ENCODE measurements at regions not wholly inside any gene's neighbourhood (a gene's known extent, or its start where the extent isn't known, plus 50 kb on each side); places are given as distances from the start of the nearest gene placed in this dataset.

DNA sequence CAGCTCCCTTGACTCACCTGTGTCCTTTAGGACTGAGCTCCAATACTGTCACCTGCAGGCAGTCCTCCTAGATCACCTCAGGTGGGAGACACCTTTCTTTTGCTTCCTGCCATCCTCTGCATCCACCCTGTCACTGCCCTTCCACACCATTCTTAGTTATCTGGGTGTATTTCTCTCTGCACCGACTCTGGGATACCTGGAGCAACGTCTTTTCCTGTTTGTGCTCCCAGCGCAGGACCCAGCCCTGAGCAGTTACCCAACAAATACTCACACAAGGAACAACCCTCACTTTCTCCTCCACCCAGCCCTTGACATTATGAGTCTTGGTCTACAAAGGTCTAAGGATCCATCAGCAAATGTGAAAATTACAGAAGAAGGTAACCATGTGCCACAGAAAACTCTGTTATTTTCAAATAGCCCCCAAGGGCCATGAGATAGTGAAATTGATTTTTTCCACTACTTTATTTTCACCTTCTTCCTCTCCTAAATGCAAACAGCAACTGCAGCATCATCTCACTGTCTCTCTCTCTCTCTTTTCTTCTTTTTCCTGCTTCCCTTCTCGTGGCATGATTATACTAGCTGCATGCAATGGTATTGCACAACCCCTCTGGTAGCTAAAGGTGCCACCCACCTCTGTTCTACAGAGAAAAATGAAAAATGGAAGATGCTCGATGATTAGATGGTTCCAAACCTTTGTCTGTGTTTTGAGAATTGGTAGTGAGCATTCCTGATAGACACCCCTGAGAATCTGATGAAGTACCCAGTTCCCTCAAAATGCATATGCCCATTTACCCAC is 89.0 kb downstream of the MIS18A start:
- no peak overlapping the region for H2AFZ ChIP-seq (ENCODE audit: low read length)
- DNase-seq = no peak
- H3K9me2 ChIP-seq (replicated peaks; ENCODE audit: insufficient read depth, low read length) = no peaks in the 10 kb centered on the region
- H3K27me3 ChIP-seq (replicated peaks; ENCODE audit: insufficient read depth, low read length) = no peaks in the 10 kb centered on the region
- no peaks in the 10 kb centered on the region for H3K36me3 ChIP-seq (replicated peaks; ENCODE audit: insufficient read depth, low read length)
- no peak overlapping the region for H3K27ac ChIP-seq (ENCODE audit: low read length)
- no peak overlapping the region for H3K4me3 ChIP-seq (ENCODE audit: low read length)
- TF ChIP-seq, protein P1, sequence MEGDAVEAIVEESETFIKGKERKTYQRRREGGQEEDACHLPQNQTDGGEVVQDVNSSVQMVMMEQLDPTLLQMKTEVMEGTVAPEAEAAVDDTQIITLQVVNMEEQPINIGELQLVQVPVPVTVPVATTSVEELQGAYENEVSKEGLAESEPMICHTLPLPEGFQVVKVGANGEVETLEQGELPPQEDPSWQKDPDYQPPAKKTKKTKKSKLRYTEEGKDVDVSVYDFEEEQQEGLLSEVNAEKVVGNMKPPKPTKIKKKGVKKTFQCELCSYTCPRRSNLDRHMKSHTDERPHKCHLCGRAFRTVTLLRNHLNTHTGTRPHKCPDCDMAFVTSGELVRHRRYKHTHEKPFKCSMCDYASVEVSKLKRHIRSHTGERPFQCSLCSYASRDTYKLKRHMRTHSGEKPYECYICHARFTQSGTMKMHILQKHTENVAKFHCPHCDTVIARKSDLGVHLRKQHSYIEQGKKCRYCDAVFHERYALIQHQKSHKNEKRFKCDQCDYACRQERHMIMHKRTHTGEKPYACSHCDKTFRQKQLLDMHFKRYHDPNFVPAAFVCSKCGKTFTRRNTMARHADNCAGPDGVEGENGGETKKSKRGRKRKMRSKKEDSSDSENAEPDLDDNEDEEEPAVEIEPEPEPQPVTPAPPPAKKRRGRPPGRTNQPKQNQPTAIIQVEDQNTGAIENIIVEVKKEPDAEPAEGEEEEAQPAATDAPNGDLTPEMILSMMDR (IDR thresholded peaks at IDR 0.05; ENCODE audit: low read length) = no peak
- TF ChIP-seq EZH2 (optimal IDR thresholded peaks at IDR 0.05; ENCODE audit: low read depth, low read length) (no peak), EZH2phosphoT487 (IDR thresholded peaks at IDR 0.05; ENCODE audit: low read length) (no peak)
- no peak overlapping the region for H3K9ac ChIP-seq (ENCODE audit: low read length)
- peak overlapping the region; percentile 40 for H3K4me2 ChIP-seq (ENCODE audit: low read depth, low read length)
- no peaks in the 10 kb centered on the region for H3K79me2 ChIP-seq (ENCODE audit: low read length)
- no peaks in the 10 kb centered on the region for H3K9me3 ChIP-seq (replicated peaks; ENCODE audit: insufficient read depth, low read length)
- H3K4me1 ChIP-seq (ENCODE audit: low read length) = peaks cover 16% of the 10 kb centered on the region; the same call in 1 of the 2 replicates
- H3F3A ChIP-seq (ENCODE audit: insufficient read depth, low read length) = peaks cover 6% of the 10 kb centered on the region; the same call in 1 of the 2 replicates
- H4K20me1 ChIP-seq (ENCODE audit: insufficient read depth, low read length) = no peaks in the 10 kb centered on the region

DNA sequence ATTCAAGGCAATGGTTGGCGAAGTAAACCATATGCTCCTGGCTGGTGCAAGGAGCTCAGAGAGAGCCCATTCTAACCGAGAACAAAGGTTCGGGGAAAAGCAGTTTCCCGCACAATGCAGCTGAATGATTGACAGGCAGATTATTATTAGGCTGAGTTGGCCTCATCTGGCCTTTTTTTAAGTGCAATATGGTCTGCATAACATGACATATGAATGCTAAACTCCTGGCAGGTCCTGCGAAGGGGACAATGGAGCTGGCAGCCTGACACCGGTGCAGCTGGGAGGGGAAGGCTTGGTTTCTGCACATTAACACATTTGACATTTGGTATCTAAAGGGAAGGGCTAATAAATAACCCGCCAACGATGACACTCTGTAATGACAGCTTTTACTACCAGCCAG is 92.0 kb downstream of the MIS18A start:
- Histone ChIP-seq H3K4me1 (ENCODE audit: low read length) (peaks cover 16% of the 10 kb centered on the region; the same call in 1 of the 2 replicates), H4K20me1 (ENCODE audit: insufficient read depth, low read length) (no peaks in the 10 kb centered on the region), H3K27ac (ENCODE audit: low read length) (no peak overlapping the region), H3K4me3 (ENCODE audit: low read length) (no peak overlapping the region), H3K9ac (ENCODE audit: low read length) (no peak overlapping the region), H3K4me2 (ENCODE audit: low read depth, low read length) (no peak overlapping the region), H3K27me3 (replicated peaks; ENCODE audit: insufficient read depth, low read length) (no peaks in the 10 kb centered on the region), H3K9me2 (replicated peaks; ENCODE audit: insufficient read depth, low read length) (no peaks in the 10 kb centered on the region), H2AFZ (ENCODE audit: low read length) (no peak overlapping the region), H3F3A (ENCODE audit: insufficient read depth, low read length) (peaks cover 6% of the 10 kb centered on the region; the same call in 1 of the 2 replicates), H3K36me3 (replicated peaks; ENCODE audit: insufficient read depth, low read length) (no peaks in the 10 kb centered on the region), H3K79me2 (ENCODE audit: low read length) (no peaks in the 10 kb centered on the region), H3K9me3 (replicated peaks; ENCODE audit: insufficient read depth, low read length) (no peaks in the 10 kb centered on the region)
- no peak for DNase-seq
- TF ChIP-seq EZH2phosphoT487 (IDR thresholded peaks at IDR 0.05; ENCODE audit: low read length) (no peak), EZH2 (optimal IDR thresholded peaks at IDR 0.05; ENCODE audit: low read depth, low read length) (no peak)
- TF ChIP-seq, protein P1 (IDR thresholded peaks at IDR 0.05; ENCODE audit: low read length) = no peak

DNA sequence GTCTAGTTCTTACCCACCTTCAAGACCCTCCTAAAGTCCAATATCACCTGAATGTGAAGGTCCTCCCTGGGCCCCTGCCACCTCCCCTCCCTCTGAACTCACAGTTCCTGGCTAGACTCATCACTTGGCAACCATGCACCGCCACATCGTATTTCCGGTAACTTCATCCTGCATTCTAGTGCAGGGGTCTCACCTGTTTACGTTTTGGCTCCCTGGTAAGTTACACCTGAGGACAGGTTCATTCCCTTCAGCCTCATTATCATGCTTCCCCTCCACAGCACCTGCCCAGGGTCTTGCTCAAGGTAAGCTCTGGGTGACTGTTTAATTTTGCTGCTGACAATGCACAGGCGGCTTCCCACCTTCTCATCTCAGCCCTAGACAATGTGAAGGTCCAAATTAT is 93.1 kb downstream of the MIS18A start:
- Histone ChIP-seq H2AFZ (ENCODE audit: low read length) (no peak overlapping the region), H3K4me1 (ENCODE audit: low read length) (peaks cover 11% of the 10 kb centered on the region; the same call in 1 of the 2 replicates), H3K4me2 (ENCODE audit: low read depth, low read length) (no peak overlapping the region)

More for the DNA sequence above, 93.1 kb downstream of the MIS18A start:
- Histone ChIP-seq H3K9me3 (replicated peaks; ENCODE audit: insufficient read depth, low read length) (no peaks in the 10 kb centered on the region), H3K27ac (ENCODE audit: low read length) (no peak overlapping the region), H3K9me2 (replicated peaks; ENCODE audit: insufficient read depth, low read length) (no peaks in the 10 kb centered on the region), H4K20me1 (ENCODE audit: insufficient read depth, low read length) (no peaks in the 10 kb centered on the region), H3F3A (ENCODE audit: insufficient read depth, low read length) (peaks cover 3% of the 10 kb centered on the region; the same call in 1 of the 2 replicates), H3K27me3 (replicated peaks; ENCODE audit: insufficient read depth, low read length) (no peaks in the 10 kb centered on the region), H3K79me2 (ENCODE audit: low read length) (no peaks in the 10 kb centered on the region), H3K4me3 (ENCODE audit: low read length) (no peak overlapping the region), H3K9ac (ENCODE audit: low read length) (no peak overlapping the region), H3K36me3 (replicated peaks; ENCODE audit: insufficient read depth, low read length) (no peaks in the 10 kb centered on the region)
- DNase-seq = no peak
- TF ChIP-seq EZH2phosphoT487 (IDR thresholded peaks at IDR 0.05; ENCODE audit: low read length) (no peak), EZH2 (optimal IDR thresholded peaks at IDR 0.05; ENCODE audit: low read depth, low read length) (no peak)
- TF ChIP-seq, protein P1 (IDR thresholded peaks at IDR 0.05; ENCODE audit: low read length) = no peak

All from MM.1S (cell line).